ENCODE measurements at regions not wholly inside any gene's neighbourhood (a gene's known extent, or its start where the extent isn't known, plus 50 kb on each side); places are given as distances from the start of the nearest gene placed in this dataset.

DNA sequence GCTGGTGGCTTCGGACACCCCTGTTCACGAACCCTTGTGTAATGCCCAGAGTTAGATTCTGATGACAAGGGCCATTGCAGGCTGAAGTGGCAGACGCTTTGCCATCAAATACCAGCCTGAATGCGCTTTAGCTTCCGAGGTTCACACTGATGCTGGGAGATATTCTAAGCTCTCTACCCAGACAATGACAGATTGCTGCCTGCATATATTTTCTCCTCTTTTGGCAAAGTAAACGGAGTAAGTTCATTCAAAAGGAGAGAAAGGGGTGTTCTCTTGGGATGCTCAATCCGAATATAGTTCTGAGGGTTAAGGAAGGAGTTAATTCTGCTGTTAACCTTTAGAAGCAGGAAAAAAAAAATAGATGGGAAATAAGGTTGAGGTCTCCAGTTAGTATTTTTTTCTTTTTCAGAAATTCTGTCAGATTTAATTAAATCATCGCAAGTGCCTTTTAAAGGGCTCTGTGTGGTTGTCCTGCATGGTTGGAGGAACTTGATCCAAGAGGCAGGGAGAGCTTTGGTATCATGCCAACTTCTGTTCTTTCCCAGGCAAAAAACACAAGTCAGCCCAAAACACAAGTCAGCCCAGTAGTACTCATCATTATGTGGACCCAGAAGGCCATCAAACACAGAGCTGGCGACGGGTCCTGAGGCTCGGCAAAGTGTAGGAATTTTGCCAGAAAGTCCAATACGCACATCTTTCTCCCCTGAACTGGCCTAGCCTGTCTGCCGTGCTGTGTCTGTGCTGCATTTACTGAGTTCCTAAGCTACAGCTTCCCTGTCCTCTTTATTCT is 70.9 kb upstream of the ST8SIA2 start:
- no peaks in the 10 kb centered on the region for H3K36me3 ChIP-seq (ENCODE audit: low read depth, low read length)
- no peaks in the 10 kb centered on the region for H3K9me2 ChIP-seq (replicated peaks; ENCODE audit: low read length)
- H3K4me2 ChIP-seq (ENCODE audit: low read length) = no peak overlapping the region
- H3K27me3 ChIP-seq (ENCODE audit: low read length) = peaks cover 22% of the 10 kb centered on the region
- ATAC-seq (no peak), DNase-seq (no peak)
- H3K79me2 ChIP-seq (ENCODE audit: low read length) = no peaks in the 10 kb centered on the region
- intact Hi-C loops (cut with micrococcal nuclease) = no loop called here
- no peaks in the 10 kb centered on the region for H4K20me1 ChIP-seq (ENCODE audit: low read length)
- H3K9ac ChIP-seq (ENCODE audit: low read length) = no peak overlapping the region
- no peaks in the 10 kb centered on the region for H3F3A ChIP-seq (ENCODE audit: low read length, unreplicated experiment)
- ChIA-PET POLR2A (ENCODE audit: unreplicated experiment) (no interaction called here), CTCF (no interaction called here)
- H3K27ac ChIP-seq (ENCODE audit: low read length) = no peak overlapping the region
- TF ChIP-seq EZH2 (IDR thresholded peaks at IDR 0.05; ENCODE audit: low read length, unreplicated experiment) = no peak
- H2AFZ ChIP-seq (ENCODE audit: low read length) = no peak overlapping the region
- BruUV-seq (replicated peaks) = no TSS peak
- no peak overlapping the region for H3K4me3 ChIP-seq (ENCODE audit: low read length)
- H3K9me3 ChIP-seq (ENCODE audit: low read length) = no peaks in the 10 kb centered on the region
- H3K4me1 ChIP-seq (ENCODE audit: insufficient read depth, low read length) = no peaks in the 10 kb centered on the region

DNA sequence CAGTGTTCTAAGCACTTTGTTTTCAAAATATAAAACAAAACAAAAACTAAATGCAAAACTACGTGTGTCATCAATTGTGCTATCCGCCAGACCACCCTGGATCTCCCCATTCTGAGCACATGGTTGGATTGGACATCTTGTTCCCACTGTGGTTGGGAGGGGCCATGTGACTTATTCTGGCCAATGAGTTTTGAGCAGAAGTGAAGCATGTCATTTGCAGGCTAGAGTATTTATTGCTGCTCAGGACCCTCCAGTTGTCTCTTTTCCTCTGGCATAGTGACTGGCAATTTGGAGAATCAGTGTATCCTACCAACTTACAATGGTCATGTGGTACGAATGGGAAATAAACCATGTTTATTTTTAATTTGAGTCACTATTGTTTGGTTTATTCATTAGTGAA is 70.2 kb upstream of the ST8SIA2 start:
- Histone ChIP-seq H3K9me3 (ENCODE audit: low read length) (no peaks in the 10 kb centered on the region), H2AFZ (ENCODE audit: low read length) (no peak overlapping the region), H3K9me2 (replicated peaks; ENCODE audit: low read length) (no peaks in the 10 kb centered on the region), H3K4me2 (ENCODE audit: low read length) (no peak overlapping the region), H3K36me3 (ENCODE audit: low read depth, low read length) (no peaks in the 10 kb centered on the region), H3F3A (ENCODE audit: low read length, unreplicated experiment) (no peaks in the 10 kb centered on the region), H3K27ac (ENCODE audit: low read length) (no peak overlapping the region), H3K4me3 (ENCODE audit: low read length) (no peak overlapping the region), H3K79me2 (ENCODE audit: low read length) (no peaks in the 10 kb centered on the region), H4K20me1 (ENCODE audit: low read length) (no peaks in the 10 kb centered on the region), H3K4me1 (ENCODE audit: insufficient read depth, low read length) (no peaks in the 10 kb centered on the region), H3K9ac (ENCODE audit: low read length) (no peak overlapping the region), H3K27me3 (ENCODE audit: low read length) (peaks cover 22% of the 10 kb centered on the region)
- ATAC-seq = no peak
- intact Hi-C loops (cut with micrococcal nuclease) = no loop called here
- no peak for DNase-seq
- TF ChIP-seq, protein P1, sequence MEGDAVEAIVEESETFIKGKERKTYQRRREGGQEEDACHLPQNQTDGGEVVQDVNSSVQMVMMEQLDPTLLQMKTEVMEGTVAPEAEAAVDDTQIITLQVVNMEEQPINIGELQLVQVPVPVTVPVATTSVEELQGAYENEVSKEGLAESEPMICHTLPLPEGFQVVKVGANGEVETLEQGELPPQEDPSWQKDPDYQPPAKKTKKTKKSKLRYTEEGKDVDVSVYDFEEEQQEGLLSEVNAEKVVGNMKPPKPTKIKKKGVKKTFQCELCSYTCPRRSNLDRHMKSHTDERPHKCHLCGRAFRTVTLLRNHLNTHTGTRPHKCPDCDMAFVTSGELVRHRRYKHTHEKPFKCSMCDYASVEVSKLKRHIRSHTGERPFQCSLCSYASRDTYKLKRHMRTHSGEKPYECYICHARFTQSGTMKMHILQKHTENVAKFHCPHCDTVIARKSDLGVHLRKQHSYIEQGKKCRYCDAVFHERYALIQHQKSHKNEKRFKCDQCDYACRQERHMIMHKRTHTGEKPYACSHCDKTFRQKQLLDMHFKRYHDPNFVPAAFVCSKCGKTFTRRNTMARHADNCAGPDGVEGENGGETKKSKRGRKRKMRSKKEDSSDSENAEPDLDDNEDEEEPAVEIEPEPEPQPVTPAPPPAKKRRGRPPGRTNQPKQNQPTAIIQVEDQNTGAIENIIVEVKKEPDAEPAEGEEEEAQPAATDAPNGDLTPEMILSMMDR (conservative IDR thresholded peaks at IDR 0.05; ENCODE audit: low read depth, low read length) = no peak
- TF ChIP-seq EZH2phosphoT487 (IDR thresholded peaks at IDR 0.05; ENCODE audit: borderline replicate concordance, low read length) (no peak), EZH2 (IDR thresholded peaks at IDR 0.05; ENCODE audit: low read length, unreplicated experiment) (no peak)
- ChIA-PET POLR2A (ENCODE audit: unreplicated experiment) (no interaction called here), CTCF (no interaction called here)
- BruUV-seq (replicated peaks) = no TSS peak

DNA sequence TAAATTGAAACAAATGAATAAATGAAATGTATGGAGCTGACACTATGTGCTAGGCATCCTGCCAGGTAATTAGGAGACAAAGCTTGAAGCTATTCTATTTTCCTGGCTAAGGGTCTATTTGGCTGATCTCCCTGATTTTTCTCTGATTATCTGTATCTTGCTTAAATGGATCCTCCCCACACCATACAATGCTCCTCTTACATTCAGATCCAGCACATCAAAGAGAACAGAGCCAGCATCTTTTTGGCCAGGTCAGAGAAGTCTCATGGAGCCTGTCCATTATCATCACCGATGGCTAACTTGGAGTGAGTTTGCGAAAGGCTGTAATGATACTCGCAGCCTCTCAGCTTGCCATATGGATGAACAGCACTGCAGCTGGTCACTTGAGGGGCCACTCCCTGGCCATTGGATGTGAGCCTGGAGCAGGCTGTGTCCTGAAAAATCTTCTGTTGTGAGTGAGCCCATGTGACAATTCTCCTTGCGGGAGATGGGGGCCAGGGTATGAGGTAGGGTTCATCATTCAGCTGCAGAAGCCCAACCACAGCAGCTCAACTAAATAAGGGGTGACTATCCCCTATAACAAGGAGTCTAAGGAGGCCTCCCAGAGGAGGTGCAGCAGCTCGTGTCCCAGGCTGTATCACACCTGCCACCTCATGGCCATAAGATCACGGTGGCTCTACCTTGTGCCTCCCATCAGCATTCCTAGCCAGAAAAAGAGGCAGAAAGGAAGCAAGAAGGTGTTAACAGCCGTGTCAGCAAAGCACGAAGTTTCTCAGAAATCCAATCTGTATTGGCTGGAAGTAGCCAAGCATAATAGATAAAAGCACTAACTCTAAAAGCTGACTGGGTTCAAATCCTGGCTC is 69.3 kb upstream of the ST8SIA2 start:
- Histone ChIP-seq H3K4me2 (ENCODE audit: low read length) (no peak overlapping the region), H3K27ac (ENCODE audit: low read length) (no peak overlapping the region), H3K79me2 (ENCODE audit: low read length) (no peaks in the 10 kb centered on the region), H3K9ac (ENCODE audit: low read length) (no peak overlapping the region), H3K9me2 (replicated peaks; ENCODE audit: low read length) (no peaks in the 10 kb centered on the region), H3K4me3 (ENCODE audit: low read length) (no peak overlapping the region), H3F3A (ENCODE audit: low read length, unreplicated experiment) (no peaks in the 10 kb centered on the region), H2AFZ (ENCODE audit: low read length) (no peak overlapping the region), H3K4me1 (ENCODE audit: insufficient read depth, low read length) (no peaks in the 10 kb centered on the region), H3K27me3 (ENCODE audit: low read length) (peaks cover 15% of the 10 kb centered on the region), H3K36me3 (ENCODE audit: low read depth, low read length) (no peaks in the 10 kb centered on the region), H3K9me3 (ENCODE audit: low read length) (no peaks in the 10 kb centered on the region), H4K20me1 (ENCODE audit: low read length) (no peaks in the 10 kb centered on the region)
- BruUV-seq (replicated peaks) = no TSS peak
- ChIA-PET POLR2A (ENCODE audit: unreplicated experiment) (no interaction called here), CTCF (no interaction called here)
- ATAC-seq = no peak
- DNase-seq = no peak
- intact Hi-C loops (cut with micrococcal nuclease) = no loop called here
- TF ChIP-seq, protein P1 (conservative IDR thresholded peaks at IDR 0.05; ENCODE audit: low read depth, low read length) = no peak
- no peak for TF ChIP-seq EZH2phosphoT487 (IDR thresholded peaks at IDR 0.05; ENCODE audit: borderline replicate concordance, low read length)
- TF ChIP-seq EZH2 (IDR thresholded peaks at IDR 0.05; ENCODE audit: low read length, unreplicated experiment) = no peak
